ENCODE measurements at regions not wholly inside any gene's neighbourhood (a gene's known extent, or its start where the extent isn't known, plus 50 kb on each side); places are given as distances from the start of the nearest gene placed in this dataset.

DNA sequence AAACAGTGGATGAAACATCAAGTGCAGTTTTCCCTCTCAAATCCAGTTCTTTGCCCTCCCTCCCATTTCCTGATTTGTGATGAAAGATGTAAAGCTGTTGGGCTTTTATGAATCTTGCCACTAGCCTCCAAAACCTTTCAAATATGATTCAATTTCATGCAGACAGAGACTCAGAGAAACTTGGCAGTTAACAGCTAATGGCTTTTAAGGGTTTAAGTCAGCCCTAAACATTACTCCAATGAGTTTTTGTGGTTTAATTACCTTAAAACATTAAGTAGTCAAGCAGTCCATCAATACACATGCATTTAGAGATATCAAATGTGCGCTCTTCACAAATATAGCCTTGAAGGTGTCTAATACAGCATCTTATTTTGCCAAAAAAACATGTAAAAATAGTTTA is 1594.0 kb upstream of the GOT2 start:
- Mint-ChIP-seq H3K4me1 (ENCODE audit: low read depth in 2 of 2) (no peaks in the 10 kb centered on the region), H3K4me3 (no peak overlapping the region)

DNA sequence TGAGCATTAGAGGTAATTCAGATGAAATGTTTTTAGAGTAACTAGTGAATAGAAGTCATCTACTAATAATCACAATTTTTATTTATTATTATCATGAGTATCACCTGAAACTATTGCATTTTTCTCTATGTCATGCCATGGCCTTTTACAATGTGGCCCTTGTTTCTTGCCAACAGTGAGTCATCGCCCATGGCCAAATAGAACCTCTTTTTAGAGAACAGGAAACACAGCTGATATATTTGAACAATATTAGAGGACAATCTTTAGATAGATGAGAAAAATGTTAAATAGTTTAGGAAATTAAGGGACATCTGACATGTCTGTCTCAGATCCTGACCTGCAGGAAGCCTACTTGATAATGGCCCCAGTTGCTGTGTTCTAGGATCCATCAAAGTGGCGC is 1584.4 kb upstream of the GOT2 start:
- Mint-ChIP-seq H3K36me3 (ENCODE audit: insufficient read depth) (no peaks in the 10 kb centered on the region), H3K27ac (no peak overlapping the region), H3K27me3 (no peaks in the 10 kb centered on the region), H3K4me1 (ENCODE audit: low read depth in 2 of 2) (no peaks in the 10 kb centered on the region), H3K4me3 (no peak overlapping the region), H3K9me3 (peaks cover 18 to 30% of the 10 kb centered on the region in 2 donors)
- DNase-seq, result no peak
- ATAC-seq (replicated peaks), result no peak

More for the DNA sequence above, 1594.0 kb upstream of the GOT2 start:
- Mint-ChIP-seq H3K27ac (no peak overlapping the region), H3K9me3 (peaks cover 5 to 9% of the 10 kb centered on the region in 2 donors), H3K36me3 (ENCODE audit: insufficient read depth) (no peaks in the 10 kb centered on the region), H3K27me3 (no peaks in the 10 kb centered on the region)
- DNase-seq (no peak), ATAC-seq (replicated peaks) (no peak)

DNA sequence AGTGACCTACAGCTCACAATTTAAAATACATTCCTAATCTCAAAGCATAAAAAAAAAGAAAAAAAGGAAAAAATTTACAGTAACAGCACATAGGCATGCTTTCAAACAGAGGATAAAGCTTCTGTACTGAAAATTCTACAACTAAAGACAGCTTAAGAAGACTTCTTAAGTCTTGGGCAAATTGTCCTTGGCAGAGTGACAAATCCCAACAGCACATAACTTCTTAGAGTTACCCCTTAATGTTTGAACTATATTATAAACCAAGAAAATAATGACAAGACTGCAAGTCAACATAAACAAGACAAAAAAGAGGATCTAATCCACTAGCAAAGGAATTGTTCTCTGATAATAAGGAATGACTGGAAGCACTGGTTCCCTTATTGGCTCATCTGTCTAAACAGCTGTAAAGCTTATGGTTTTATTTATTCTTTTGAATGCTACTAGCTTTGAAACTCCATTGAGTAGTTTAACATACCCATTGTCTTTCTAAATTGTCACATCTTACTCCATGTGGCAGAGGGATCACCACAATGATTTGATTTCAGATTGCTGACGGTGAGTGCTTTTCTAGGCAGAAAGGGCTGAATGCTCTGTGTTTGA is 1576.8 kb upstream of the GOT2 start:
- no peak for DNase-seq
- Mint-ChIP-seq H3K36me3 (ENCODE audit: insufficient read depth) (no peaks in the 10 kb centered on the region), H3K4me1 (ENCODE audit: low read depth in 2 of 2) (no peaks in the 10 kb centered on the region), H3K4me3 (no peak overlapping the region), H3K9me3 (peaks cover 19 to 20% of the 10 kb centered on the region in 2 donors), H3K27ac (no peak overlapping the region), H3K27me3 (no peaks in the 10 kb centered on the region)
- no peak for ATAC-seq (replicated peaks)

DNA sequence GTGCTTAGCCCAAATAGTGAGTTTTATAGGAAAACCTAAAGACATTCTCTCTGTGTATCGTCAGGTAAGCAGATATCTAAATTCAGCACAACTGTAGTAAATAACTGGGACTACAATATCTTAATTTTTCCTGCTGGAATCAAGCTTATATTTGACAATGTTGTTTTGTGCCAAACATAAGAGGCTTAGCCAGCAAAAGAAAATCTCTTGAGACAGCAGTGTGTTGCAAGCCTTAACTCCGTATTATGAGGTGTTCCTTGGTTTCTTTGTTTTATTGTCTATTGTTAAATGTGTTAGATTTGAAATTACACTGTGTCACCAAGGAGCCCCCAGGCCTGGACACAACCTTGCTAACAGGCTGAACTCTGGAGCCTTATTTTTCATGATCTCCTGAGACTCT is 1570.6 kb upstream of the GOT2 start:
- no peak for DNase-seq
- Mint-ChIP-seq H3K36me3 (ENCODE audit: insufficient read depth) (no peaks in the 10 kb centered on the region), H3K27me3 (no peaks in the 10 kb centered on the region), H3K27ac (no peak overlapping the region), H3K9me3 (peaks cover 9 to 11% of the 10 kb centered on the region in 2 donors), H3K4me3 (no peak overlapping the region), H3K4me1 (ENCODE audit: low read depth in 2 of 2) (no peaks in the 10 kb centered on the region)
- ATAC-seq (replicated peaks), result no peak

DNA sequence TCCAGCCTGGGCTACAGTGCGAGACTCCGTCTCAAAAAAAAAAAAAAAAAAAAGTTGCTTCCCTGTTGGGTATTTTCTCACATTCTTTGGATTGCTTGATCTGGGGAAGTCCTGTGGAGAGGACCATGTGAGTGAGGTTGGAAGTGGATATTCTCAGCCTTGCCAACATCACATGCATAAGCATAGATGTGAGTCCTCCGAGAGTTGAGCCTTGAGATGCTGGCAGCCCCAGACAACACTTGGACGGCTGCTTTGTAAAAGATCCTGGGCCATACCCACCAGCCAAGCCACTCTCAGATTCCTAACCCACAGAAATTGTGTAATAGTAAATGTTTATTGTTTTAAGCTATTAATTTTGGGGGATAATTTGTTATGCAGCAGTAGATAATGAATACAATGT is 1570.0 kb upstream of the GOT2 start:
- no peak overlapping the region for H3K27ac Mint-ChIP-seq

DNA sequence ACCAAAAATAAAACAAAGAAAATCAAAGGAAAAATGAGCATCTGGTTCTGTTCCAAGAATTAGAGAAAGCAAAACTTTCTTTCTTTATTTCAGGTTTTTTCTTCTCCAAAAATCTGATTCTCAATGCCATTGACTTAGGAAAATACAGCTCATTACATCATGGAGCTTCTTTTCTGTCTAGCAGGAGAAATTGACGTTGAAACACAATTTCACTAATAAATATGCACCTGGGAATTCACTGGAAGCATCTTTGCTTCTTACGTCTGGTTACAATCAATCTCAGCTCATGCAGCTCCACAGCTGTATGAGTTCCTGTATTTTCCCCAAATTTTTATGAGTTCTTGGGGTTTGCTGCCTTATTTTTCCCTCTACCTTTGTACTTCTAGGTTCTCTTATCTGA is 1568.6 kb upstream of the GOT2 start:
- Mint-ChIP-seq H3K27ac (no peak overlapping the region), H3K4me3 (no peak overlapping the region), H3K9me3 (peaks cover 11 to 15% of the 10 kb centered on the region in 2 donors), H3K4me1 (ENCODE audit: low read depth in 2 of 2) (no peaks in the 10 kb centered on the region), H3K36me3 (ENCODE audit: insufficient read depth) (no peaks in the 10 kb centered on the region), H3K27me3 (no peaks in the 10 kb centered on the region)
- DNase-seq, result no peak
- ATAC-seq (replicated peaks), result no peak

More for the DNA sequence above, 1570.0 kb upstream of the GOT2 start:
- H3K27me3 Mint-ChIP-seq, result no peaks in the 10 kb centered on the region
- DNase-seq (no peak), ATAC-seq (replicated peaks) (no peak)
- H3K36me3 Mint-ChIP-seq (ENCODE audit: insufficient read depth), result no peaks in the 10 kb centered on the region
- H3K4me1 Mint-ChIP-seq (ENCODE audit: low read depth in 2 of 2), result no peaks in the 10 kb centered on the region
- H3K4me3 Mint-ChIP-seq, result no peak overlapping the region
- H3K9me3 Mint-ChIP-seq, result peaks cover 9 to 11% of the 10 kb centered on the region in 2 donors

DNA sequence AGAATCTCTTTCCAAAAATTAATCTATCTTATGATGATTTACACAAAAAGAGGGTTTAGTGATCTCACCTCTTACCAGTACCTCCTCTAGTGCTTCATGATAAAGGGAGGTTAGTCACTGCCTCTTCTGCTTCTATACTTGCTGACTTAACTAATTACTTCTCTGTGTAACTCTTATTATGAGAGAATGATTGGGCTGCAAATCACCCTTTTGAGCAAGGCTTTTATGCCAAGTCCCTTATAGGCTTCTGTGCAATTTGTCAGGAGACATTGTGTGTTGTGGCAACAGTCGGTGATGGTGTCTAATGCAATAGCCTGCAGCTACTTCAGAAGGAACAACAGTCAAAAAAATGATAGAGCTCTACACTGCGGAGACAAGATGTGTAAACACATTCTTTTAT is 1568.1 kb upstream of the GOT2 start:
- Mint-ChIP-seq H3K27ac (no peak overlapping the region), H3K27me3 (no peaks in the 10 kb centered on the region), H3K36me3 (ENCODE audit: insufficient read depth) (no peaks in the 10 kb centered on the region), H3K9me3 (peaks cover 15 to 19% of the 10 kb centered on the region in 2 donors), H3K4me3 (no peak overlapping the region), H3K4me1 (ENCODE audit: low read depth in 2 of 2) (no peaks in the 10 kb centered on the region)
- no peak for DNase-seq
- ATAC-seq (replicated peaks), result no peak

DNA sequence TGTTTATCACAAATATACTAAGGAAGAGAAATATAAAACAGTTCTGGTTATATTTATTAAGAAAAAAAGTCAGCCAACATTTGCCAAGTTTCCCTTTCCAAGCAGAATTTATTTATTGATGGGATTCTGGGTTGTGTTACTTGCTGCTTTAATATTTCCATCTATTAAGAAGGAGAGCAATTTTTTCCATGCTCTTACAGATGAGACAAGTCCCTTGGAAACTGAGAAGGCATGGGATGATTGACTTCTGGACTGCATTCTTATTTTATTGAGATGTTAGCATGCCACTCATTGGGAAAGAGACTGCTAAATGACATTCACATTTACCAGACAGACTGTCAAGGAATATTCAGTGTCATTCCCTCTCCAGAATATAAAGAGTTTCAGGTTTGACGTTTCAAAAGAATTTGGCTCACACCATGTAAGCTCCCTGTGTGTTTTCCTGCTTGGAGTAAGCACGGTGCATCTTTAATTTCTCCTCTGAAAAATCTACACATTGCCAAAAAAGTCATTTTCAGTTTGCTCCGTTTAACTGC is 1565.2 kb upstream of the GOT2 start:
- Mint-ChIP-seq H3K4me1 (ENCODE audit: low read depth in 2 of 2) (no peaks in the 10 kb centered on the region), H3K36me3 (ENCODE audit: insufficient read depth) (no peaks in the 10 kb centered on the region), H3K4me3 (no peak overlapping the region), H3K27ac (no peak overlapping the region), H3K9me3 (peaks cover 17 to 20% of the 10 kb centered on the region in 2 donors), H3K27me3 (no peaks in the 10 kb centered on the region)
- ATAC-seq (replicated peaks) (no peak), DNase-seq (no peak)

DNA sequence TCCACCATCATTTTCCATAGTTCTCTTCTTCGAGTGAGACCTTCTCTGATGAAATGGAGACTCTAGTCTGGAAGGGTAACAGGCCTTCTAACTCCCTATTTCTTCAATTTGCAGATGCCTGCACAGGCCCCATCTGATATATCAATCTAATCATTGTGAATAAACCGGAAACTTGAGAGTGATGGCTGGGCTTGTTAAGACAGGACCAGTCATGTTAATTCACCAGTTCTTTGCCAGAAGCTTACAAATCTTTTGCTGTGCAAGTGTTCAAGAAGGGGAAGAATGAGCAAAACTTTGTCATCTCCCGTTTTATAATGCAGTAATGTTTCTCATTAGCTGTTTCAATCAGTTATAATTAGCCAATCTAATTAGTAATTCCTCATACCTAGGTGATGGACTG is 1561.3 kb upstream of the GOT2 start:
- Mint-ChIP-seq H3K4me3 (no peak overlapping the region), H3K27me3 (no peaks in the 10 kb centered on the region), H3K27ac (no peak overlapping the region), H3K9me3 (peaks cover 14% of the 10 kb centered on the region in 2 donors), H3K4me1 (ENCODE audit: low read depth in 2 of 2) (no peaks in the 10 kb centered on the region), H3K36me3 (ENCODE audit: insufficient read depth) (no peaks in the 10 kb centered on the region)
- DNase-seq, result no peak
- ATAC-seq (replicated peaks), result no peak

DNA sequence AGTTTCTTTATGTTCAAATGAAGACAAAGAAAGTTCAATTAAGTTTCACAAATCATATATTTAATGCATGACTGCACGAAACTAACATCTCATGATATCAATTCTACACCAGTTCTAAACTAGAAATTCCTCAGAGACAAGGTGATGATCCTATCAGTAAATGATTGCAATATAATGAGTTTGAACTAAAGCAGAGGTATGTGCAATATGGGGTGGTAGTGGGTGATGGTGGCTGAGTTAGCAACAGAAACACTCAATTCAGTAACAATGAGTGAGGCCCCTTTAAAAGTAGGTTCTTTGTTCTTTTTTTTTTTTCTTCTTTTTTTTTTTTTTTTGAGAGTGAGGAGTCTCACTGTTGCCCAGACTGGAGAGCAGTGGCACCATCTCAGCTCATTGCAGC is 1551.7 kb upstream of the GOT2 start:
- Mint-ChIP-seq H3K9me3 (peaks cover 8 to 10% of the 10 kb centered on the region in 2 donors), H3K27ac (no peak overlapping the region), H3K4me3 (no peak overlapping the region), H3K4me1 (ENCODE audit: low read depth in 2 of 2) (no peaks in the 10 kb centered on the region), H3K27me3 (no peaks in the 10 kb centered on the region), H3K36me3 (ENCODE audit: insufficient read depth) (no peaks in the 10 kb centered on the region)
- no peak for ATAC-seq (replicated peaks)
- DNase-seq, result no peak

DNA sequence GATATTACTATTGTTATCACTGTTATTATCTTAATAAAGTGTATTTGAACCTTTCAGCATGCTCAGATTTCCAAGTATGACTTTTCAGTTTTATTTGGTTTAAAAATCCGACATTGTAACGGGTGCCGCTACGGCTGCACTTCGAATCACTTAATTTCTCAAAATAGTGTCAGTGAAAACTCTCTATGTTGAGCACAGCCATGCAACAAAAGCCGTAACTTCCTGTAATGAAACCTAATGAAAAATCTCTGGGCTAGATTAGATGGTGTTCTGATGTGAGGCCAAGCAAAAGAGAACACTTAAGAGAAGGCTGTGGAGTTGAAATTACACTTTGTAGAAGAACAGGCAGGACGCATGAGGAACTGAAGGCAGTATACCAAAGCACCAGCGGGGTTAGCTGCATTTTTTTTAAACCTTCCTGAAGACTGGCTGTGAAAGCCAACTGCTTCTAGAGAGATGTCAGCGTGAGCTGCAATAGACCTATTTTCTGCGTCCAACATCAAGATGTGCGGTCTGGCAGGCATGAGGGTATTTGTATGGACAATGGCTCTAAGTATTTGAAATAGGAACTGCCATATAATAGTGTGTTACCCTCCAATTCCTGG is 1545.0 kb upstream of the GOT2 start:
- Mint-ChIP-seq H3K4me3 (no peak overlapping the region), H3K9me3 (peaks cover 0 to 9% of the 10 kb centered on the region in 2 donors), H3K27me3 (no peaks in the 10 kb centered on the region), H3K36me3 (ENCODE audit: insufficient read depth) (no peaks in the 10 kb centered on the region), H3K4me1 (ENCODE audit: low read depth in 2 of 2) (no peaks in the 10 kb centered on the region), H3K27ac (no peak overlapping the region)
- ATAC-seq (replicated peaks), result no peak
- no peak for DNase-seq

DNA sequence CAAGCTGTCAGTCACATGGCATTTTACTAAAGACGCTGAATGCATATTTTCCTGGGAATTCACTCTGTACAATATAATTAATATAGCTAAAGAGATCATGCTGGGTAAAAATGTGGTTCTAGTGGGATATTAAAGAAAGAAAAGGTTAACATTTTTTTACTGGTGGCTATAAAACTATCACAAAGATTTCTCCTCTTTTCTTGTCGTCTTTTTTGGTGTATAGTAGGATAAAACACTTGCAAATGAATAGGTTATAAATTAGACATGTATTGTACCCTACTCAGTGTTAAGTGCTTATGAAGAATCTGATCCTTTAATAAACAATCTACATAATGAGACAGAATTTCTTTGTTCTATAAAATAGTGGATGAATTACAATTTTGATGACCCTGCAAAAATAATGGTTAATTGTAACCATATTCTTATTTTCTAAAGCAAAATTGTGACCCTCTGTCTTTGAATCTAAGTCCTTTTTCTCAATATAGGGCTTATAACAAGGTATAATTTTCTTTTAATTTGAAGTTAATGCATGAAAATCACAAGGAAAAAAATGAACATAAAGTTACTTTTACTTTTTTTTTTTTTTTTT is 1540.4 kb upstream of the GOT2 start:
- H3K4me1 Mint-ChIP-seq (ENCODE audit: low read depth in 2 of 2), result no peaks in the 10 kb centered on the region

DNA sequence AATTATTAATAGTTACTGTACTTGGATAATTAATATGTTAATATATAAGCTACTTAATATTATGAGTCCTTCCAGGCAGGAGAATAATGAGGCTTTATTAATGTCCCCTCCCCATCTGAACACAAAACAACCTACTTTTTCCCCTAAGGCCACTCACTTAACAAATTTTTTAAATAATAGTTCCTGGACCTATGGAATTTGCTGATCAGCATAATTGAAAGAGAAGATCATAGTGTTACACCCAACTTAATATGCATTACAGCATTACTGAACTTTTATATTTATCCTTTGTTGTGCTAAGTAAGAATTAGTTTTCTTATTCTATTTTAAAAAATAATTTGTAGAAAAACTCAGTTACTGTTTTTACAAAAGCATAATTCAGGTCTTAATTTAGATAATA is 1537.7 kb upstream of the GOT2 start:
- Mint-ChIP-seq H3K9me3 (peaks cover 0 to 10% of the 10 kb centered on the region in 2 donors), H3K27me3 (no peaks in the 10 kb centered on the region), H3K4me3 (no peak overlapping the region), H3K4me1 (ENCODE audit: low read depth in 2 of 2) (no peaks in the 10 kb centered on the region), H3K36me3 (ENCODE audit: insufficient read depth) (no peaks in the 10 kb centered on the region), H3K27ac (no peak overlapping the region)
- DNase-seq (no peak), ATAC-seq (replicated peaks) (no peak)

More for the DNA sequence above, 1540.4 kb upstream of the GOT2 start:
- Mint-ChIP-seq H3K4me3 (no peak overlapping the region), H3K36me3 (ENCODE audit: insufficient read depth) (no peaks in the 10 kb centered on the region), H3K27me3 (no peaks in the 10 kb centered on the region), H3K9me3 (peaks cover 0 to 15% of the 10 kb centered on the region in 2 donors), H3K27ac (no peak overlapping the region)
- ATAC-seq (replicated peaks) (no peak), DNase-seq (no peak)

Data from effector memory CD8-positive, alpha-beta T cell (primary cell).